H1 (cell line): ENCODE measurements at regions not wholly inside any gene's neighbourhood (a gene's known extent, or its start where the extent isn't known, plus 50 kb on each side); places are given as distances from the start of the nearest gene placed in this dataset.
A peak's percentile ranks its signal among the peaks of the same experiment; 100 is the strongest.

ENCODE experiments used
- CTCF ChIA-PET: fragments of 300-600 bp; sonication (Branson Sonifier 250); formaldehyde crosslinking; loops from one replicate; lab custom pipeline; 2021; ENCODE audit not compliant: partially characterized antibody; lab: Charles Lee
- POLR2A ChIA-PET: fragments of 300-600 bp; sonication (Branson Sonifier 250); formaldehyde crosslinking; loops from one replicate; lab custom pipeline; 2021; ENCODE audit warnings: inconsistent platforms; ENCODE audit not compliant: partially characterized antibody; lab: Charles Lee
- DNase-seq, 2 experiments: peaks; one replicate each; pipeline versions ENCODE4 v3.0.0 to v3.0.0-alpha.2; 2010 to 2022; ENCODE audit warnings: low spot score in 2 of 2, low read depth in 1 of 2, mixed read lengths in 1 of 2
- FAIRE-seq: peaks from 2 replicates; lab custom pipeline; 2011; peaks lifted over from hg19 to GRCh38; lab: Jason Lieb, UNC
- H2AFZ ChIP-seq: 2 replicates; pipeline ENCODE4 v1.8.1; 2012; ENCODE audit warnings: low read length, inconsistent platforms
- H2AK5ac ChIP-seq: 2 replicates; pipeline ENCODE4 v1.6.1; 2013; ENCODE audit warnings: low read depth, low read length
- H2BK120ac ChIP-seq: replicated peaks from 2 replicates; pipeline ENCODE3; 2013; ENCODE audit warnings: low read depth, low read length, inconsistent platforms
- H2BK12ac ChIP-seq: 2 replicates; pipeline ENCODE4 v1.6.1; 2013; ENCODE audit warnings: low read depth, low read length
- H2BK15ac ChIP-seq: 2 replicates; pipeline ENCODE4 v1.6.1; 2013; ENCODE audit warnings: low read length
- H2BK20ac ChIP-seq: 2 replicates; pipeline ENCODE4 v1.6.1; 2013; ENCODE audit warnings: low read length
- H2BK5ac ChIP-seq: 2 replicates; pipeline ENCODE4 v1.6.1; 2013; ENCODE audit warnings: low read depth, low read length
- H3K14ac ChIP-seq: 2 replicates; pipeline ENCODE4 v1.6.1; 2013; ENCODE audit warnings: inconsistent platforms; ENCODE audit not compliant: insufficient read length
- H3K18ac ChIP-seq: 2 replicates; pipeline ENCODE4 v1.6.1; 2013; ENCODE audit warnings: low read length; ENCODE audit errors: extremely low read depth
- H3K23ac ChIP-seq: 2 replicates; pipeline ENCODE4 v1.6.1; 2013; ENCODE audit warnings: inconsistent platforms; ENCODE audit not compliant: insufficient read length
- H3K23me2 ChIP-seq: 2 replicates; pipeline ENCODE4 v1.6.1; 2013; ENCODE audit warnings: low read depth, low read length
- H3K27ac ChIP-seq: 2 replicates; pipeline ENCODE4 v1.6.1; 2011; ENCODE audit warnings: low read depth, low read length, inconsistent platforms
- H3K27me3 ChIP-seq, 4 experiments: replicated peaks in 1 of 4; 1 replicate in 1 of 4; 2 replicates in 3 of 4; pipeline versions ENCODE4 v1.6.1 to v1.8.1; 2011 to 2013; ENCODE audit warnings: low read length in 3 of 4, mild to moderate bottlenecking in 3 of 4, inconsistent platforms in 2 of 4, mixed read lengths in 2 of 4, moderate library complexity in 1 of 4; ENCODE audit not compliant: control insufficient read depth in 3 of 4, insufficient read depth in 3 of 4; ENCODE audit errors: extremely low read depth in 1 of 4
- H3K36me3 ChIP-seq, 4 experiments: 2 replicates each; pipeline versions ENCODE4 v1.6.1 to v1.8.1; 2011 to 2013; ENCODE audit warnings: mild to moderate bottlenecking in 4 of 4, low read length in 3 of 4, moderate library complexity in 2 of 4, control low read depth in 1 of 4, inconsistent platforms in 1 of 4; ENCODE audit not compliant: insufficient read depth in 4 of 4, control insufficient read depth in 2 of 4
- H3K4ac ChIP-seq: replicated peaks from 2 replicates; pipeline ENCODE3; 2013; ENCODE audit warnings: low read length, low read depth, mixed read lengths, inconsistent platforms; ENCODE audit not compliant: insufficient read length
- H3K4me1 ChIP-seq, 4 experiments: replicated peaks in 1 of 4; 1 replicate in 1 of 4; 2 replicates in 3 of 4; pipeline versions ENCODE4 v1.6.1 to v1.8.1; 2011 to 2013; ENCODE audit warnings: low read length in 3 of 4, inconsistent platforms in 2 of 4, mixed read lengths in 1 of 4; ENCODE audit not compliant: insufficient read depth in 4 of 4, control insufficient read depth in 3 of 4
- H3K4me2 ChIP-seq, 2 experiments: 2 replicates each; pipeline versions ENCODE4 v1.6.1 to v1.8.1; 2011 to 2013; ENCODE audit warnings: low read depth in 2 of 2, low read length in 2 of 2, control low read depth in 1 of 2, inconsistent platforms in 1 of 2, mild to moderate bottlenecking in 1 of 2; ENCODE audit not compliant: insufficient read depth in 1 of 2
- H3K4me3 ChIP-seq, 4 experiments: fragments of 200-600, 300-600 bp in 1 of 4; sonication (generic), shearing (Covaris generic), sonication (Bioruptor Twin) in 1 of 4; 2 replicates each; pipeline versions ENCODE4 v1.5.1 to v1.8.1; 2011 to 2016; ENCODE audit warnings: low read length in 4 of 4, low read depth in 3 of 4, control low read depth in 2 of 4, inconsistent platforms in 2 of 4, mild to moderate bottlenecking in 2 of 4, mixed read lengths in 1 of 4, moderate library complexity in 1 of 4; ENCODE audit not compliant: insufficient read depth in 2 of 4; ENCODE audit errors: extremely low read depth in 1 of 4
- H3K56ac ChIP-seq: replicated peaks from 2 replicates; pipeline ENCODE3; 2013; ENCODE audit warnings: low read depth, mild to moderate bottlenecking, mixed read lengths, low read length, inconsistent platforms; ENCODE audit not compliant: insufficient read length
- H3K79me1 ChIP-seq: 2 replicates; pipeline ENCODE4 v1.6.1; 2013; ENCODE audit warnings: low read depth, low read length, control low read depth
- H3K79me2 ChIP-seq, 2 experiments: 2 replicates each; pipeline versions ENCODE4 v1.6.1 to v1.8.1; 2012 to 2013; ENCODE audit warnings: low read length in 2 of 2, mild to moderate bottlenecking in 2 of 2, inconsistent platforms in 1 of 2; ENCODE audit not compliant: insufficient read depth in 2 of 2, control insufficient read depth in 1 of 2
- H3K9ac ChIP-seq, 4 experiments: replicated peaks in 1 of 4; 1 replicate in 1 of 4; 2 replicates in 3 of 4; pipeline versions ENCODE4 v1.6.1 to v1.8.1; 2011 to 2013; ENCODE audit warnings: low read depth in 3 of 4, low read length in 3 of 4, control low read depth in 2 of 4, mild to moderate bottlenecking in 2 of 4, moderate library complexity in 2 of 4, inconsistent platforms in 1 of 4; ENCODE audit errors: extremely low read depth in 1 of 4
- H3K9me3 ChIP-seq, 2 experiments: 2 replicates each; pipeline versions ENCODE4 v1.6.1 to v1.8.1; 2012 to 2013; ENCODE audit warnings: mild to moderate bottlenecking in 2 of 2, moderate library complexity in 2 of 2, control low read depth in 1 of 2, inconsistent platforms in 1 of 2, low read depth in 1 of 2, low read length in 1 of 2, mixed read lengths in 1 of 2; ENCODE audit not compliant: insufficient read depth in 2 of 2
- H4K20me1 ChIP-seq, 2 experiments: replicated peaks in 1 of 2; 2 replicates each; pipeline versions ENCODE3 to v1.8.1; 2011 to 2013; ENCODE audit warnings: inconsistent platforms in 2 of 2, low read length in 2 of 2, mild to moderate bottlenecking in 1 of 2; ENCODE audit not compliant: insufficient read depth in 2 of 2, control insufficient read depth in 1 of 2
- H4K5ac ChIP-seq: 2 replicates; pipeline ENCODE4 v1.6.1; 2013; ENCODE audit warnings: low read length, low read depth, mixed read lengths, inconsistent platforms; ENCODE audit not compliant: insufficient read length
- H4K8ac ChIP-seq: 2 replicates; pipeline ENCODE4 v1.8.0; 2013; ENCODE audit warnings: mild to moderate bottlenecking, moderate library complexity, low read length, inconsistent platforms; ENCODE audit not compliant: insufficient read depth; ENCODE audit errors: extremely low read depth
- H4K91ac ChIP-seq: replicated peaks from 2 replicates; pipeline ENCODE3; 2013; ENCODE audit warnings: low read length, mixed read lengths, inconsistent platforms; ENCODE audit not compliant: insufficient read length
- ASH2L ChIP-seq: fragments of 200-600, 300-600 bp; sonication (generic); IDR thresholded peaks from one replicate; pipeline ENCODE4 v1.7.1; 2017; ENCODE audit warnings: low read length
- BACH1 ChIP-seq: IDR thresholded peaks from 2 replicates; pipeline ENCODE4 v1.6.1; 2012; ENCODE audit warnings: low read length, improper control_type of control experiment
- BRCA1 ChIP-seq: IDR thresholded peaks from 2 replicates; pipeline ENCODE4 v1.6.1; 2012; ENCODE audit warnings: low read depth, low read length, improper control_type of control experiment
- EP300 ChIP-seq, 2 experiments: IDR thresholded peaks; 1 replicate in 1 of 2; 2 replicates in 1 of 2; pipeline ENCODE4 v1.6.1; 2011 to 2012; ENCODE audit warnings: low read depth in 2 of 2, low read length in 2 of 2, mild to moderate bottlenecking in 2 of 2, borderline replicate concordance in 1 of 2, inconsistent platforms in 1 of 2, moderate library complexity in 1 of 2
- KDM1A ChIP-seq: fragments of 200-600, 300-600 bp; sonication (generic); IDR thresholded peaks from 2 replicates; pipeline ENCODE4 v1.7.1; 2016; ENCODE audit warnings: mild to moderate bottlenecking, low read length, borderline replicate concordance
- SIRT6 ChIP-seq: IDR thresholded peaks from one replicate; pipeline ENCODE4 v1.7.1; 2012; ENCODE audit warnings: low read length, inconsistent platforms
- WGBS, 2 experiments: shearing (Covaris generic) in 1 of 2; methylation state at CpG; one replicate each; pipeline versions ENCODE4 v1.1.6 to v1.1.7; 2013 to 2015; ENCODE audit warnings: low lambda C conversion rate in 2 of 2, mixed read lengths in 2 of 2, inconsistent platforms in 1 of 2, low coverage in 1 of 2, missing lambda C conversion rate in 1 of 2; ENCODE audit not compliant: insufficient replicate concordance in 2 of 2, insufficient coverage in 1 of 2, insufficient read length in 1 of 2; ENCODE audit errors: extremely low coverage in 1 of 2, missing lambda C conversion rate in 1 of 2; 5-methylcytosine and 5-hydroxymethylcytosine counted together

DNA sequence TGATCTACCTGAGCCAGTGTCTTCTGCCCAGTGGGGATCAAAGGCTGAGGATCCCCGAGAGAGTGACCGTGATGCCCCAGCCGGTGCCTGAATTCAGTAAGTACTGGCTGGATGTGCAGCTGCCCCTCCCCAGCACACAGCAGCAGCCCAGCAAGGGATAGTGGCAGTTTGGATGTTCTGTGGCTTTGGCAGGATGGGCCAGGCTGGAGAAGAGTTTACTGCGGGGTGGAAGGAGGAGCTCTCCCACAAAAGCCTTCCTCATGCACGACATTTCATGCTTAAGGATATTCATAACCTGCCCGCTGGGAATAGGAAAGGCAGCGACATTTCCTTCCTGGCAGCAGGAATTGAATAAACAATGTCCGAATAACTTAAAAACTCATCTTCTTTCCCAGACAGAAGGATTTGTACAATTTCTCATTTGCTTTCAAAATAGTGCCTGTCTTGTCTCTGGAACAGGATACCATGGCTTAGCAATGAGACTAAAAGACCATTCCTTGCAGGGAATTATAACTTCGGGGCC is 135.6 kb upstream of the PRMT8 start:
- no peak overlapping the region for H3K9ac ChIP-seq
- POLR2A ChIA-PET: interaction anchor here (1.0 kb wide), 1 partner anchor 11 kb away, joined by 3 read pairs; no protein-coding TSS in a partner anchor
- H2BK15ac ChIP-seq: no peak overlapping the region
- no peak overlapping the region for H2BK20ac ChIP-seq
- H3K36me3 ChIP-seq: no peaks in the 10 kb centered on the region
- H2AFZ ChIP-seq: no peak overlapping the region
- no peak overlapping the region for H4K91ac ChIP-seq
- H3K4ac ChIP-seq: no peak overlapping the region
- TF ChIP-seq SIRT6 (no peak), BRCA1 (no peak), KDM1A (no peak), BACH1 (no peak), EP300 (IDR thresholded peaks at IDR 0.05; ENCODE audit: borderline replicate concordance in 1 of 2, low read depth in 2 of 2, low read length in 2 of 2) (no peak), ASH2L (no peak)
- TF ChIP-seq, all 59 proteins: peak for 0
- no peaks in the 10 kb centered on the region; a peak in 1 of 7 replicates for H3K4me1 ChIP-seq
- DNase-seq (no peak), FAIRE-seq (no peak)
- H3K4me2 ChIP-seq: no peak overlapping the region
- H3K18ac ChIP-seq: no peak overlapping the region
- H3K56ac ChIP-seq: no peak overlapping the region
- WGBS, 2 experiments: 88% methylated on average over 9 of the region's 9 CpGs; no CpG with 5 or more reads in 1 of the 2 experiments
- H4K8ac ChIP-seq: 0 out of 2 replicates have a peak overlapping the region, but pooled peaks have one; percentile 29
- no peak overlapping the region for H2BK120ac ChIP-seq
- H3K79me1 ChIP-seq: no peaks in the 10 kb centered on the region
- CTCF ChIA-PET: interaction anchor here (1.1 to 8.8 kb wide), 5 partner anchors 10 to 271 kb away, joined by 3 to 53 read pairs (median 5); no protein-coding TSS in a partner anchor
- no peak overlapping the region for H3K23ac ChIP-seq
- H2BK5ac ChIP-seq: no peak overlapping the region
- no peaks in the 10 kb centered on the region for H3K9me3 ChIP-seq
- H3K14ac ChIP-seq: no peak overlapping the region
- H4K5ac ChIP-seq: no peak overlapping the region
- H3K27ac ChIP-seq: no peak overlapping the region
- H2BK12ac ChIP-seq: no peak overlapping the region
- no peaks in the 10 kb centered on the region for H4K20me1 ChIP-seq
- no peak overlapping the region for H2AK5ac ChIP-seq
- no peaks in the 10 kb centered on the region for H3K79me2 ChIP-seq
- no peaks in the 10 kb centered on the region; the same call in 1 of the 2 replicates for H3K23me2 ChIP-seq
- H3K4me3 ChIP-seq: no peak overlapping the region
- no peaks in the 10 kb centered on the region for H3K27me3 ChIP-seq
